Keratinocyte (primary cell): ENCODE measurements at regions not wholly inside any gene's neighbourhood (a gene's known extent, or its start where the extent isn't known, plus 50 kb on each side); places are given as distances from the start of the nearest gene placed in this dataset.

Source experiments
- DNase-seq: peaks from one replicate; pipeline ENCODE4 v3.0.0-alpha.2; 2011; ENCODE audit warnings: low read depth, missing footprints, low spot score
- FAIRE-seq: peaks from 2 replicates; lab custom pipeline; 2011; peaks lifted over from hg19 to GRCh38; lab: Jason Lieb, UNC
- H2AFZ ChIP-seq: 2 replicates; pipeline ENCODE4 v1.6.0; 2012; ENCODE audit warnings: low read length, control low read depth, inconsistent platforms; ENCODE audit not compliant: control insufficient read depth
- H3K27ac ChIP-seq: 2 replicates; pipeline ENCODE4 v1.5.1; 2011; ENCODE audit warnings: low read length; ENCODE audit not compliant: control insufficient read depth, insufficient read depth
- H3K27me3 ChIP-seq: 3 replicates; pipeline ENCODE4 v1.6.0; 2011; ENCODE audit warnings: low read length; ENCODE audit not compliant: control insufficient read depth, insufficient read depth; ENCODE audit errors: extremely low read depth
- H3K36me3 ChIP-seq, 2 experiments: 2 replicates in 1 of 2; 3 replicates in 1 of 2; pipeline ENCODE4 v1.5.1; 2011; ENCODE audit warnings: low read length in 2 of 2, mild to moderate bottlenecking in 1 of 2; ENCODE audit not compliant: control insufficient read depth in 2 of 2, insufficient read depth in 2 of 2; ENCODE audit errors: extremely low read depth in 1 of 2
- H3K4me1 ChIP-seq: 3 replicates; pipeline ENCODE4 v1.5.1; 2011; ENCODE audit warnings: low read length; ENCODE audit not compliant: control insufficient read depth, insufficient read depth; ENCODE audit errors: extremely low read depth
- H3K4me2 ChIP-seq: 3 replicates; pipeline ENCODE4 v1.6.0; 2011; ENCODE audit warnings: low read depth, low read length; ENCODE audit not compliant: control insufficient read depth, insufficient read depth; ENCODE audit errors: extremely low read depth
- H3K4me3 ChIP-seq, 3 experiments: fragments of 200-600 bp in 1 of 3; sonication (generic) in 1 of 3; 2 replicates in 2 of 3; 3 replicates in 1 of 3; pipeline ENCODE4 v1.5.1; 2011 to 2016; ENCODE audit warnings: low read length in 3 of 3, mild to moderate bottlenecking in 3 of 3, control low read depth in 2 of 3, inconsistent platforms in 1 of 3, low read depth in 1 of 3, mixed read lengths in 1 of 3, mixed run types in 1 of 3, moderate library complexity in 1 of 3; ENCODE audit not compliant: control insufficient read depth in 2 of 3, insufficient read depth in 2 of 3; ENCODE audit errors: extremely low read depth in 1 of 3
- H3K79me2 ChIP-seq: 2 replicates; pipeline ENCODE4 v1.6.0; 2012; ENCODE audit warnings: low read length; ENCODE audit not compliant: control insufficient read depth, insufficient read depth
- H3K9ac ChIP-seq: 3 replicates; pipeline ENCODE4 v1.6.0; 2011; ENCODE audit warnings: low read length; ENCODE audit not compliant: control insufficient read depth, insufficient read depth; ENCODE audit errors: extremely low read depth
- H3K9me1 ChIP-seq: 3 replicates; pipeline ENCODE4 v1.6.0; 2011; ENCODE audit warnings: low read length; ENCODE audit not compliant: control insufficient read depth, insufficient read depth; ENCODE audit errors: extremely low read depth
- H3K9me3 ChIP-seq: 2 replicates; pipeline ENCODE4 v1.5.1; 2012; ENCODE audit warnings: low read depth, low read length; ENCODE audit not compliant: control insufficient read depth
- H4K20me1 ChIP-seq: 3 replicates; pipeline ENCODE4 v1.6.0; 2011; ENCODE audit warnings: low read length; ENCODE audit not compliant: control insufficient read depth, insufficient read depth; ENCODE audit errors: extremely low read depth
- CTCF ChIP-seq, 3 experiments: IDR thresholded peaks in 1 of 3; conservative IDR thresholded peaks in 1 of 3; optimal IDR thresholded peaks in 1 of 3; 2 replicates in 2 of 3; 3 replicates in 1 of 3; pipeline versions ENCODE3 to v1.5.1; 2011; ENCODE audit warnings: low read length in 3 of 3, mild to moderate bottlenecking in 3 of 3, moderate library complexity in 2 of 3, control low read depth in 1 of 3, inconsistent platforms in 1 of 3; ENCODE audit not compliant: insufficient read depth in 2 of 3; ENCODE audit errors: extremely low read depth in 1 of 3
- EZH2 ChIP-seq: IDR thresholded peaks from one replicate; pipeline ENCODE4 v1.6.1; 2012; ENCODE audit warnings: inconsistent platforms, mild to moderate bottlenecking, low read length, moderate library complexity
- dilution Hi-C: fragments of 300-500 bp; cut with MboI; formaldehyde crosslinking; loops from one replicate; pipeline ENCODE4 v1.7.0; 2020; ENCODE audit warnings: low sequenced_read_pairs; ENCODE audit not compliant: extremely low pct_ligation_motif_present

GRCh38 chr6:54771968-54772367, 74.6 kb upstream of the FAM83B start:
- dilution Hi-C loops = no loop called here
- H3K4me1 ChIP-seq = no peaks in the 10 kb centered on the region
- DNase-seq = no peak
- FAIRE-seq = no peak
- no peak overlapping the region for H3K27ac ChIP-seq
- no peak overlapping the region for H3K9ac ChIP-seq
- no peaks in the 10 kb centered on the region for H4K20me1 ChIP-seq
- TF ChIP-seq EZH2 (no peak), CTCF (optimal IDR thresholded peaks at IDR 0.05 in 1 of 3, IDR thresholded peaks at IDR 0.05 in 1 of 3, conservative IDR thresholded peaks at IDR 0.05 in 1 of 3; ENCODE audit: extremely low read depth in 1 of 3, insufficient read depth in 2 of 3, low read length in 3 of 3) (no peak)
- no peaks in the 10 kb centered on the region for H3K79me2 ChIP-seq
- no peak overlapping the region for H2AFZ ChIP-seq
- no peaks in the 10 kb centered on the region for H3K9me1 ChIP-seq
- no peaks in the 10 kb centered on the region for H3K9me3 ChIP-seq
- H3K4me3 ChIP-seq = no peak overlapping the region
- no peaks in the 10 kb centered on the region for H3K27me3 ChIP-seq
- no peaks in the 10 kb centered on the region for H3K36me3 ChIP-seq
- no peak overlapping the region for H3K4me2 ChIP-seq

GRCh38 chr6:54772610-54773009, 74.0 kb upstream of the FAM83B start:
- Histone ChIP-seq H3K27me3 (no peaks in the 10 kb centered on the region), H3K9me1 (no peaks in the 10 kb centered on the region), H3K27ac (no peak overlapping the region), H4K20me1 (no peaks in the 10 kb centered on the region), H3K79me2 (no peaks in the 10 kb centered on the region), H3K36me3 (no peaks in the 10 kb centered on the region), H3K9ac (no peak overlapping the region), H2AFZ (no peak overlapping the region), H3K4me3 (no peak overlapping the region), H3K4me2 (no peak overlapping the region), H3K4me1 (no peaks in the 10 kb centered on the region), H3K9me3 (no peaks in the 10 kb centered on the region)
- FAIRE-seq (no peak), DNase-seq (no peak)
- no peak for TF ChIP-seq EZH2
- no peak for TF ChIP-seq CTCF (optimal IDR thresholded peaks at IDR 0.05 in 1 of 3, IDR thresholded peaks at IDR 0.05 in 1 of 3, conservative IDR thresholded peaks at IDR 0.05 in 1 of 3; ENCODE audit: extremely low read depth in 1 of 3, insufficient read depth in 2 of 3, low read length in 3 of 3)
- dilution Hi-C loops = no loop called here
